GM19467 (cell line): ENCODE measurements at regions not wholly inside any gene's neighbourhood (a gene's known extent, or its start where the extent isn't known, plus 50 kb on each side); places are given as distances from the start of the nearest gene placed in this dataset.

Experiments used
- ATAC-seq: cut with Tn5 transposase; IDR thresholded peaks from one replicate; pipeline ENCODE4 v1.9.1; 2021; ENCODE audit warnings: mild to moderate bottlenecking, moderate library complexity; ENCODE audit not compliant: unreplicated experiment

DNA sequence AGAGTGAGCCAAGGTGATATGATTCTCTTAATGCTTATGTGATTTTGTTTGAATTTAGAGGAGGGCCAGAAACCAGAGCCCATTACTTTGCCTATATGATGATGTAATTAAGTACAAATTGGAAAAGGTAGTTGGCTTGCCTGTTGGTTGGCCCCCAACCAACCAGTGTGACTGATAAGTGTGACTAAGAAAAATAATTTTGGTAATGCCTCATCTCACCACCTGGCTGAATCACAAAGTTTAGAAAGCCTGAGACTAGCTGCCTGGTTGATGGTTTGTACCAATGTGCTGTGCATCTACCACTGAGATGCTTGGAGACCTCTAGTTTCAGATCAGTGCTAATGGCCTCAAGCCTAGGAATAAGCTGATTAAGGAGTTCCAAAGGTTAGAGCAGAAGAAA is 338.7 kb downstream of the CDH2 start:
- no peak for ATAC-seq

DNA sequence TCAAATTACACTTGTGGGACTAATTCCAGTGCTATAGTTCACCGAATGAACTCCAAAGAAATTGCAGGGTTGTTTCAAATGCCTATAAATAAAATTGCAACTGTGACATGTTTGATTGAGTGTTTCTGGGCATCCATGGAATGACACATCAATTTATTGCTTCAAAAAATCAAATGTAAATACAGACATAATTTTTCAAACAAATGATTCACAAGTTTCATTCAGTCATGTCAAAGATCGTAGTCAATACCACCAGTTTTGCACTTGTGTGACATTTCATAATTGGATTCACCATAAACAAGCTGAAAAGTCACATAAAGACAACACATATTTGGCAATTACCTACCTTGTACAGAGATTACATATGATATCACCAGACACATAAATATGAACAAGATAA is 350.8 kb downstream of the CDH2 start:
- no peak for ATAC-seq

DNA sequence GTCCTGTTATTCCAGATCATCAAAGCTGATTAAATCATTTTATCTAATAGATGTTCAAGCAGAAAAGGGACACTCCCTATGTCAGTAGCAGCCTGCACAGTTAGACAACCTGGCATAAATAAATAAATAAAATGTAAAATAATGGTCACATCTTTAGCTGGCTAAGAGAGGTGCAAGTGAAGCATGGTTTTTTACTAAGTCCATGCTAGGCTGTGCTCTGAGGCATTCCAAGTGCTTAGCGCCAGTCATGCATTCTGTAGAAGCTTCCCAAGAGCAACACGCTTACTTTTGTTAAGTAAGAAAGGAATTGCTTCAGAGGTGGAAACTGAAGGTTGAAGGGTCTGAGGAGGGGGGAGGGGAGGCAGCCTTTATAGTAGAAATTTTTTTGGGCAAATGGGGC is 351.2 kb downstream of the CDH2 start:
- ATAC-seq, result no peak

DNA sequence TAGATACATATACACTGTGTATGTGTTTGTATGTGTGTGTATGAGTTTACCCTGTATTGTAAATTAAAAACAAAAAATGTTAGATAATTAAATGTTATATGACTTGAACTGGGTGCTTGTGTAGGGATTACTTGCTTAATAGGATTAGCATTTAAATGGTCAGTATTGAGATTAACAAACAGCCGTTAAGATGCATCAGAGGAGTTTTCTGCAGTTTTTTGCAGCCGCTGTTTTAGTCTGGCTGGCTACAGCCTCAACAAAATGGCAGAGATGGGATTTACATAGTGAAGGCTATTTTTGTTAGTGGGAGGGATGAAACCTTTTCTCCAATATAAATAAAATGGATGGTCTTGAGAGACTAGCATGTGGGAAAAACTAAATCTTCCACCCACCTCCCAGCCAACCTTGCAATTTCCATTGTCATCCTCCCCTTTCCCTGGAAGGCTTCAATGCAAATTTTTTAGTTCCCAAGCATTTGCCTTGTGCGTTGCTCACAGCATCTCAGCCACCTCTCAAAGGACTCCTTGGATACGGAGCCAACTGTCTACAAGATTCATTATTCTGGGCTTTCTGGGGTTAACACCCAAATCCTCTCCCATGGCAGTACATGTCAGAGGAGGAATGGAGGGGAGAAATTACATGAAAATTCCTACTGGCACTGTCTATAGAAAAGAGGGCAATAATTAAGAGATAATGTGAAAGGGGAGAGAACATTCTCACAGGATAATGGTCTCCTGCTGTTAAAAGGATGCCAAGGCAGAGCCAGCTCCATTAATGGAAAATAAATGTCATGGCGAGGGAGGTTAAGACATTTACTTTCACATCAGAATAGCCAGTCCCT is 351.9 kb downstream of the CDH2 start:
- ATAC-seq, result no peak

DNA sequence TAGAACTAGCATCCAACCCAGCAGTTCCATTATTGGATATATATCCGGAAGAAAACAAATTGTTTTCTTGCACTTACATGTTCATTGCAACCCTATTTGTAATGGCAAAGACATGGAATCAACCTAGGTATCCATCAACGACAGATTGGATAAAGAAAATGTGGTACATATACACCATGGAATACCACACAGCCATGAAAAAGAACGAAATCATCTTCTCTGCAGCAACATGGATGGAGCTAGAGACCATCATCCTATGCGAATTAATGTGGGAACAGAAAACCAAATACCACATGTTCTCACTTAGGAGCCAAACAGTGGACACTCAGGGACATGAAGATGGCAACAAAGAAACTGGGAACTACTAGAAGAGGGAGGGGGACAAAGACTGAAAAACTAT is 352.7 kb downstream of the CDH2 start:
- ATAC-seq, result no peak

DNA sequence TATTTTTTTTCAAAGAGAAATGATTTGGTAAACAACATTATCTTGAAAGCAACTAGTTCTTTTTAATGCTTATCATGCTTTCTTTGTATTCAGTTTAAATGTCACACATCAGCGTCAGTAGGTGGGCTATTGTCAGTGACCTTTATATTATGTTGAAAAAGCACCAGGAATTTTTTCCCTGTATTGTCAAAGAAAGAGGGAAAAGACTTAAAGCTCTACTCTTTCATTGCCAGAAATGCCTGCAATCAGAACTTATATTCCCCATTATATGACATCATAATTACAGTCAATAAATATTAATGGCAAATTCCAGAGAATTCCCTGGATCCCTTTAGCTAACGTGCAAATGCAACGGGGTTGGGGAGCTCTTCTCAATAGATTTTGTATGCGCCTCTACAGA is 353.9 kb downstream of the CDH2 start:
- no peak for ATAC-seq

DNA sequence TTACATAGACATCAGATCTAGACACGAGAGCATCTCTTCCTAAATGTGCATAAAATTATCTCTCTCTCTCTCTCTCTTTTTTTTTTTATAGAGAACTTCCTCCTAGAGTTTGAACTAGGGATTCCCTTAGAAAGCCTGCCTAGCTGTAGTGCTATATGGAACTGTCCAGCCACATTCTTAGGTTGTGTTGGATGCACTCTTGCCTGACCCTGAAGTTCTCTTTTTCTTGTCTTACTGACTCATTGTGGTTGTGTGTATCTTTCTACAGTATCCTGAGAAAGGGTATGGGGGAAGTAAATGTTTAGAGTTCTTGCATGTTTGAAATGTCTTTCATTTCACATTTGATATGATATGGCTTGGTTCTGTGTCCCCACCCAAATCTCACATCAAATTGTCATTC is 368.2 kb downstream of the CDH2 start:
- ATAC-seq, result no peak

DNA sequence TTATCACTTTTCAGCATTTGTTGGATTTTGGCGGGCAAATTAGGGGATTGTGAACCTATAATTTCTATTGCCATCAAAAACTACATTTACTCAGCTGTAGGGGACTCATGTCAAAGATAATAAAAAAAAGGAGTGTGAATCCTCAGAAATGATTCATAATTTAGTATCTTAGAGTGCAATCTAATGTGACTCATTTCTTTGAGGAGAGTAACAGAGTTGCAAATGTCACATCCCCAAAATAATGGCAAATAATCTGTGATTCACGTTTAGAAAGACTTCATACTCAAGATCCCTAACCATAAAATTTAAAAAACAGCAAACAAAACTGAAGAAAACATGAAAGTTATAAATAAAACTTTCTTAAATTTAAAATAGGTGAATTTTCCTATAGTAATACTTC is 373.0 kb downstream of the CDH2 start:
- no peak for ATAC-seq

DNA sequence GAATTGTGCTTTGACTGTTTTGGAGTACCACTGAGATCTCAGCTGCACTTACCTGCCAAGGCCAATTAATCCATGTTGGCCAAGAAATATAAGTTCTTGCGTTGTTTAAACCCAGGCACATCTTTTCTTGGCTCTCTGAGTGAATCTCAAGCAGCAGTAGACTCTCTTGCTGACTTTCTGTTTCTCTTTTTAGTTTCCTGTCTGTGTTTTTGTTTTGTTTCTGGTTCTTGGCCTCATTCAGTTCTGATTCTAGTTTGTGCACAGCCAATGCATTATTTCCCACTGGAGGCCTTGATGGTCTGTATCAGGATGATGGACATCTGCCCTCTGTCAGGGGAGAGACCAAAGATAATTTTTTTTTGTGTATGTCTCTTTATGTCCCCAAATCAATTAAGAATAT is 379.4 kb downstream of the CDH2 start:
- no peak for ATAC-seq

DNA sequence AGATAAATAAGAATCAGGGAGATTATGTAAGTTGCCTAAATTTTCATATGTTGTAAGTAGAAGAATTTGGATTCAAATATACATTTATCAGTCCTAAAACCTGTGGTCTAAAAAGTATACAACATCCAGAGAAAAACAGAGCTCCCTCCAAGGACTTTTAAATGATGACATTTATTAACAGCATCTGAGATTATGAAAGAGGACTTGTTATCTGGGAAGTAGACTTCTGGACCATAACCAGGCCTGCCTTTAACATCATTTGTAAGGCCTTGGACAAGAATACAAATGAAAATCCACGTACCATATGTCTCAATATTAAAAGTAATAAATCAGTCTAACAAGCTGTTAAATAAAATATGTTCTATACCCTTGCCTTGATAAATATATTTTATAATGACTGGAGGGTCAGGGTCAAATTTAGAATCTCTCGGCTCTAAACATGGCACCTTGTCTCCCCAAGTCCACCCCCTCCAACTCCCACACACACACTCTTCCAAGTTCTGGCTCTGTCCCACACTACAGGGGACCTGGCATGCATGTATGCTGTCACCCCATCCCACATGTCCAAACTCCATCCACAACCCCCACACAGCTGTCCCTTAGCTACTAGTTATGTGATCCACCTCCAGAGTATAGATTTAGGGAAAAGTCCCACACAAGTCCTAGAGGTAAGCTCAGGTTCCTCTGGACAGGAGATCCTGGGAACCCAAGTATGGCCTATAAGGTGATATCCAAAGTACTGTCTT is 382.6 kb downstream of the CDH2 start:
- ATAC-seq, result no peak

DNA sequence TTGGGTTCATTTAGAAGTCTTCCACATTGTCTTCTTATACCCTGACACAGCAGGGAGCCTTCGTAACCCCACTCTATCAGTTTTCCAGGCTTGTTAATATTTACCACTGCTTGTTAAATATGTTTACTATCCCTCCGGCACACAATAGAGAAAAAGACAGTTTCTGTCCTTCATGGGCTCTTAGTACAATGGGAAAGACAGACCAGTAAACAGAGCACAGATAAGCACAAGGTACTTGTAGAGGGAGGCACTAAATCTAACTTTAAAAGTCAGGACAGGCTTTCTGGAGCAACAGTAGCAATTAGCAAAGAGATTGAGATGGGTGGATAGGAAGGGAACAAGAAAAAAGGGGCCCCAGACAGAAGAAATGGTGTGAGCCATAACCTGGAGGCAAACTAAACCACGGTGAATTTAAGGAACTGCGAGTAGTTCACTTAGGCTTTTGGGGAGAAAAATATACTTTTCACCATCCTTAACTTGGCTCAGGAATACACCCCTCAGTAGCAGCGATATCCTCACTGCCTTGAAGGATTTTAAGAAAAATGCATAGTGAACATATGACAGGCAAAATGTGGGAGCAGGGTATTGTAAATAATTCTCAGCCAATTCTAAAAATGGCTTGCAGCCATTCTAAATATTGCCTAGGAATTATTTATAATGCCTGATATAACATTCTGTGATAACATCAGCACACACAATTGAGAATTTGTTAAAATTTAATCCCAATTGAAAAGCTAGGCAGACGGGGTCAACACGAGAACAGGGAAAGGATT is 383.7 kb downstream of the CDH2 start:
- no peak for ATAC-seq

DNA sequence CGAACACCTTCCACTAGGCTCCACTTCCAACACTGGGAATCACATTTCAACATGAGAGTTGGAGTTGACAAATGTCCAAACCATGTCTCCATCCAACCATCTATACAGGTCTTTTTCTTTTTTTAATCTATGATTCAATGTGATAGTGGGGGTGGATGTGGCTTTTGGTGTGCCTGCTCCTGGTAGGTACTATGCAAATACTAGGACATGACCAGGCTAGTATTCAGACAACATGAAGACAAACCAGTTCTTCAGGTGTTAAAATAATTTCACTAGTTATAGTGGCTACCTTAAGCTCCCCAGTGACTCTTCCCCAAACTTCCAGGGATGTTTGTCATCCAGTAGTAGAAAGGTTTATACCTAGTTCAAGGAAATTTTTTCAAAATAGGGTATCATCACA is 387.5 kb downstream of the CDH2 start:
- no peak for ATAC-seq

DNA sequence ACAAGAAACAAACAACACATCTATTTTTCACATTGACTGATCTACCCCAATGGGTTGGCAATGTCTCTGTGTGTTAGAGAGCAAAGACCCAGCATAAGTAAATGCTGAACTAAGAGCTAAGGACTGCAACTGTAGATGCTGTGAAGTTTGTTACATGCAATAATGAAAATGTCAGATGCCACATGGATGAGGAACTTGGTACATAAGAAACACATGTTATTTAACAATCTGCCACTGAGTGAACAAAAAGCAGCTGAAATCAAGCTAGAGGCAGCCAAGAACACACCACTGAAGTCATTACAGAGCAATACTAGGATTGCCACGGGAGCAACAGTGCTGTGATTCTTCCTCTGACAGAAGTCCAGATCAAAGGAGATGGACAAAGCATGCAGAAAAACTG is 389.4 kb downstream of the CDH2 start:
- no peak for ATAC-seq

DNA sequence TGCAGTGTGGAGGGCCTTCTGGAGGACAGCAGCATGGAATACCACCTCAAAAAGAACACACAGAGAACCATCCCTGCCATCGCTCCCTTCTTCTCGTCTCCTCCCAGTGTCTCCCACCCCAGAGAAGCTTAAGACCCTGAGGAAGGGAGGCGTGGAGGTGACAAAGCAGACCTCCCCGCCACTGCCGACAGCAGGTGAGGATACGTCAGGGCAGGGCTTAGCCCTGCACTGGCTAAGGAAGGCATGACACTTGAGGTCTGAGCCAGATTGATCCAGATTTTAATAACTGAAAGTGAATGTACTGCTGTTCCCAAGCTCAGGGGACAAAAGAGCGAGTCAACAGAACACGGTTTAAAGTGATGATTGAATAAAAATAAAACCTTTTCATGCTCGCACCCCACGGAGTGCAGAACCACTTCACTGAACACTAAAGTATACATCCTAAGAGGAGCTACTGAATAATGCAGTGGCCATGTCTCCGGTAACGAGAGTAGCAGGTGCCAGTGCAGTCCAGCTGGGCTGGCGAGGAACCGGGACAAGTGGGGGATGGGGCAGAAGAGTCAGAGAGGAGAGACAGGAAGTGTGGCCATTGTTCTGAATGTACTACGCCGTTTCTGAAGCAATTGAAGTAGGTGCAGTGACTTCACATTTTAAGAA is 391.0 kb downstream of the CDH2 start:
- no peak for ATAC-seq

DNA sequence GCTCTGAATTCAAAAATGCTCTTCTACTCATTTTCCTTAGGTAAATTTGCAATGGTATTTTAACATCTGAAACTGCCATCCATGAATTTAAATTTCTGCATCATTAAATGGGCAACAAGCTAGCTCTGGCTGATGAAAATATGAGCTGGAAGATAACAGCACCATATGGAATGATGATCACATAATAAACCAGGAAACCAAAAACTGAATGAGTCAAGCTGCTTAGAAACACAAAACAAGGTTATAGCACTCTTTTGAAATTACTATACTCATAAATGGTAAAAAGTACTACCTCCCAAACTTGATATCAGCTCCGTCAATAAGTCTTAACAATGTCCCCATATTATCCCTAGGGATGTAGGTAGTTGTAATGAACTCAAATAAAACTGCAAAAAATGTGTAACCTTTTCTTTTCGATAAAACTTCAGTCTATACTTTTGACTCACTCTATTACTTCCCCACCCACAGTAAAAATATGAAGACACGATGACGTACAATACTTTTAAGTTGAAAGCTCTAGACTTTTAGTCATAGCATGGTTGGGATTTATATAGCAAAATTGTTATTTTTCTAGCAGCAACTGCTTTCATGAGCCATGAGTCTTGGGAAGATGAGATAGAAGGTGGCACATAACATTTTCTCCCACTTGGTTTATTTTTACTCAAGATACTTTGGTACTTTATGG is 396.7 kb downstream of the CDH2 start:
- no peak for ATAC-seq

DNA sequence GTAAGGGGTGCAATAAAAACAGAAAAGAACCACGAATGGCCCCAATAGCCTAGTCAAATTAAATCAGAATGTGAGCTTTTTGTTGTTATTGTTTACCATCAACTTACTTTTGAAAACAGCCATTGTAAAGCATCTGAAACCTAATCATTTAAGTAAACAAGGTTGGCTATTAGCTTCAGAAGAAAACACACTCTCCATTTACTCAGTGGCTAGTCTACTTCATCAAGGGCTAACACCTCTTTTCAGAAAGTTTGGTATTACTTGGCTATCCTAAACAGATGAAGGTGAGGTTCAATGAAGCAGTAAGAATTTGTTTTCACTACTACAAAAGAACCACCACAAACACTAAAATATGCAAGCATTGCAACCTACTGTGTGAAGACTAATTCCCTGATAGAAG is 398.0 kb downstream of the CDH2 start:
- ATAC-seq, result no peak

DNA sequence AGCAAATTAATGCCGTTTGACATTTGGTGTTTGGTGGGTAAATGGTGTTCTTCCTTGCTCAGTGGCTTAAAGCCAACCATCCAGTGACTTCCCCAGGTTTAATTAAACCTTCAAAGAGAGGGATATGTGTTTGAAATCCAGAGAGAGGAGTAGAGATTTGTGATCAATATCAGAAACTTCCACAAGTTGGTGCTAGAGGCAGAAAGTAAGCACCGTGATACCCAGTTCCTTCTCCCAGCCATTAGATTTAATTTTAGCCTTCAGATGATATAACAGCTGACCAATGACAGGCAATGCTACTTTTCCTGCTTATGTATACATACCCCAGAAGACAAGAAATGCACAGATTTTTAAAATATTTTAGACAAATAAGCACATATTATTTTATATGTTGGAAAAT is 398.5 kb downstream of the CDH2 start:
- ATAC-seq, result no peak

DNA sequence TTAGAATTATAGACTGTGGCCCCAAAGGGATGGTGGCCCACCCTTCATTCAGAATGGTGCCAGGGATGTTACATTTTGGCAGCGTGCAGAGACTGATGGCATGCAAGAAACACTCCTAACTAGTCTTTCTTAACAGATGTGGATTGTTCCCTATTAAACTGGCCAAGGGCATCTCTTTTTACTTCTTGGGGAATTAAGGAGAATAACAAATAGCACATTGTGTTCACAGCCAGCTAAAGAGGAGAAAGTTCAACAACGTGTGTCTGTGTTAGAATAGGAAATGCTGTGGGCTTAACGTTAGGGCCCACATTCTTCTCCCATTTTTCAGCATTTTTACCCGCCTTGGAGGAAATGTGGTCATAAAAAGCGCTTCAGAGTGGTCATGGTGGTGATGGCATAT is 404.8 kb downstream of the CDH2 start:
- ATAC-seq, result no peak

DNA sequence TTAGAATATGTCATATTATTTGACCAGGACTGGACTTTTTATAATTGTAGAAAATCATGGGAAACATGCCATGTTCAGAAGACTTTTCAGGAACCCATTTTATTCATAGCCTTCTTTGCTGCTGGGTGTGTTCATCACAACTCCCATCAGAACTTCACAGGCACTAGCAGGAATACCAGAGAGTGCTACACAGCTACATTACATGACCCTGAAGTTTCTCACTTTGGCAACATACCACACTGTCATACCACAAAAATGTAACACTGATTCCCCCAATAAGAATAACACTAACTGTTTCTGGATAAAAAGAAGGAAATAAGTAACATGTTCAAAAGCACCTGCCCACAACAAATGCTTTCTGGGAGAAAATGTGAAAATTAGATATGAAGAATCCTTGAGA is 405.4 kb downstream of the CDH2 start:
- ATAC-seq, result no peak

DNA sequence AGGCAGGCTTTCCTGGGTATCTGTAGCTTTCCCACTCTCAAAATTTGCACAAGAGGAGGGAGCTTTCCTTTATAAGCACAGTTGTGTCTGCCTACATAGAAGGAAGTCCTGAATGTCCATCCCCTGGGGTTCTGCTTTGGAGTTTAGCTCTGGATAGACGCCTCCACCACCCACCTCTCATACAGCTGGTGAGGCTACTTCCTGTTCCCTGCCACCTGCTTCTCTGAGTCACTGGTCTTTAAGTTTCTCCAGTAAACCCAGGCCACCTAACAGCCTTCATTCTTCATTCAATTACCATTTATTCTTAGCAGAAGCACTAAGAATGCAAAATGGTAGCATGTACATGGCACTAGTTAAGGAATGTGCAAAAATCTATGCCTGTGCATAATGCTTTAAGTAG is 407.8 kb downstream of the CDH2 start:
- no peak for ATAC-seq

DNA sequence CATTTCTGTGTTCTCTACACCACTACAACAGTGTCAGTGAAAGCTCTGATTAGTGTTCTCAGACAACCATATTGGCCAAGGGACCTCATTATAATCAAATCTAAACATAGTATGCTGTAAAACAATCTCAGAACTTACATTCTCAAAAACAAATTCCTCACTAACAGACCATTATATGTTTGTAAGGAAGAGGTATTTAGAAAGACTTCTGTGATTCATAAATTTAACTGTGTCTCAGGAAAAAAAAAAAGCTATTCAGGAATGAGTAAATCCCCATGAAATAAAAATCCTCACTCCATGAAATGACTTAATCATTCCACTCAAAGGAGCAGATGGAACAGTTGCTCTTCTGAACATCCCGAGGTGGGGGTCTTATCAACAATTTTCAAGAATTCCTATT is 413.0 kb downstream of the CDH2 start:
- ATAC-seq, result no peak
